Hematopoietic multipotent progenitor cell treated with erythropoietin and hydrocortisone succinate and interleukin-3 and kit ligand, for 6 days (in vitro differentiated cells): ENCODE measurements at regions not wholly inside any gene's neighbourhood (a gene's known extent, or its start where the extent isn't known, plus 50 kb on each side); places are given as distances from the start of the nearest gene placed in this dataset.

Source experiments
- DNase-seq: peaks from one replicate; pipeline ENCODE4 v3.0.0-alpha.2; 2015

DNA sequence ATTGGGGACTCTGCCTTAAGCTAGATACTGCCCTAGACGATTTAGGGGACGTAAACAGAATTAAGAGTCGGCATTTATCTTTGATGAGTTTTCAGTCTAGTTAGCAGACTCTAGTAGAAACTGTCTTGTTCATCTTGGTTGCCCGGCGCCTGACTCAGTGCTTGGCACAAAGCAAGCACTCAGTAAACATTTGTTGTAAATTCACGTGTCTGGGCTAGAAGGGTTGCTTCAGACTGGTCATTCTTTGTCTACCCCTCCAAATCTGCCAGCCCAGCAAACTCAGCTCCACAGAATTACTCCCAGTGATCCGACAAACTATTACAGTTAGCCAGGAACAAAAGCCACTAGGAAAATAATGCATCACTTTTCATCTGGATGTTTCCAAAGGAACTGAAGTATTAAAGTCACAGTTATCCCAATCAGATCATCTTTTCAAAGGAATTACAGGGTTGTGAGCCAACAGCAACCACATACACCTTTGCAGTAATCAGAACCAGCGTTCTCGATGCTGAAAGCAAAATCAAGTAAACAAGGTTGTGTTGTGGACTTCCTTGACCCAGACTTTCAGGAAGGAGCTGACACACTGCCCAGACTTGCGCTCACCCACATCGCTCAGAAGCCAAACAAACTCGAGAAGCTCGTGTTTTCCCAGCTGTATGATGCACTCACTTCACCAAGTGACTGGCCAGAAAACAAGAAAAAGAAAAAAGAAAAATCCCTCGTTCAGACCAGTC, 66.5 kb upstream of the GADD45A start:
- DNase-seq = no peak

GRCh38 chr1:67619080-67619479, 65.9 kb upstream of the GADD45A start:
- no peak for DNase-seq

GRCh38 chr1:67623906-67624305, 61.1 kb upstream of the GADD45A start:
- DNase-seq = no peak

- no peak for DNase-seq
These were observed 60.3 kb upstream of the GADD45A start for GRCh38 chr1:67624680-67625079.

DNA sequence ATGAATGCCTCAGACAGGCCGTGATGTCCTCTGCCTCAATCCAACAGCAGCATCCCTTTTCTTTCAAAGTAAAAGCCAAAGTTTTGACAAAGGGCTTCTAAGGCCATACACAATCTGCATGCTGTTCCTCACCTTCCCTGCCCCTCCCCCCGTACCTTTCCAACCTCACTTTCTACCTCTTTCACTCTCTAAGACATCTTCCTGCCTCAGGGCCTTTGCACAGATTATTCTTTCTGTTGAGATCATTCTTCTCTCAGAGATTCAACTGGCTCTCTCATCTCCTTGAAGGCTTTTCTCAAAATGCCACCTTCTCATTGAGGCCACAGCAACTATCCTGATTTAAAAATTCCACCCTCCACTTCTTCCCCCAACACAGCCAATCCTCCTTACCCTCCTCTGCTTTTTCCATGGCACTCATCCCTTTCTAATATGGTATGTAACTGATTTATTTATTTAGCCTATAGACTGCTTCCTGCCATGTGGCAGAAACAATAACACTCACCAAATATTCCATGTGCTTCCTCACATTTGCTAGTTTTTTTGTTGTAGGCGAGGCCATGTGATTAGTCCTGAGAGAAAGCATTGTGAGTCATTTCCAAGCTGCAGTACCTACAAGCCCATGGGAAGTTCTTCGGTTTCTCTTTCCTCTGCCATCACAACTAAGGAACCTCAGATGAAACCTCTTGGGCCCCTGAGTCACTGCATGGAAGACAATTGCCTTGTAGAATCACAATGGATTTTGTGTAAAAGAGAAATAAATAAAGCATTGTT, 58.7 kb upstream of the GADD45A start:
- no peak for DNase-seq

- DNase-seq = no peak
These were observed 58.2 kb upstream of the GADD45A start for GRCh38 chr1:67626861-67627235.

DNA sequence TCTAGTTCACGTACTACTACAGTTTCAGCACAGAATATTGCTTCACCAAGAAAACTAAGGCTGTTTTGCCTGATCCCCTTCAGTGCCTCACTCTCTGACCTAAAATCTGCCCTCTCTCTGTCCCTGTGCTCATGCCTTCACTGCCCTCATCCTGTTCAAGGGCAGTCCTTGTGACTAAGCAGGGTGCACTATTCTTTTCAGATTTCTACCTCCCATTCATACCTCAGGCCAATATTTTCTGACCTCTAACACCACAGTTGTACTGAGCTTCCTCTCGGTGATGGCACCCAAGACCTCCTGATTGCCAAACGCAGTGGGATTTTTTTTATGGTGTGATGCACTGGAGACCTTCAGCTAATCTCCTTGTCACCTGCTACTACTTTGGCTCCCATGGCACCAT, 57.7 kb upstream of the GADD45A start:
- no peak for DNase-seq

- DNase-seq = no peak
These were observed 57.1 kb upstream of the GADD45A start for GRCh38 chr1:67627906-67628305.

- DNase-seq = no peak
These were observed 55.5 kb upstream of the GADD45A start for GRCh38 chr1:67629370-67630075.

- no peak for DNase-seq
These were observed 54.5 kb upstream of the GADD45A start for GRCh38 chr1:67630438-67631045.

DNA sequence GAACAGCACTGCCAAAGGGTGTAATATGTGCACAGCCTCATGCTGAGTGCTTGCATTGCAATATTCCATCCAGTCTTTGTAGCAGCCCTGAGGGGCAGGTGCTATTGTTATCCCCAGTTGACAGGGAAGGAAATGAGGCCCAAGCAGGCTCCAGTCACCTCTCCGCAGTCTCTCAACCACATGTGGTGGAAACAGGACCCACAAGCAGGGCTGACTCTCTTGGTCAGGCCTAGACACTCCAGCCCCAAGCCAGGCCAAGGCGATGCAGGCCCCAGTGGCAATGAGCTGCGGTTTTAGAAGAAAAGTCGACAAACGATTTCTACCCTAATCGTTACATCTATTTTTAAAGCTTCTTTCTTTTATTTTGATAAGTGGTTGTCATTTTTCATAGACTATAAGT, 52.6 kb upstream of the GADD45A start:
- DNase-seq = no peak

DNA sequence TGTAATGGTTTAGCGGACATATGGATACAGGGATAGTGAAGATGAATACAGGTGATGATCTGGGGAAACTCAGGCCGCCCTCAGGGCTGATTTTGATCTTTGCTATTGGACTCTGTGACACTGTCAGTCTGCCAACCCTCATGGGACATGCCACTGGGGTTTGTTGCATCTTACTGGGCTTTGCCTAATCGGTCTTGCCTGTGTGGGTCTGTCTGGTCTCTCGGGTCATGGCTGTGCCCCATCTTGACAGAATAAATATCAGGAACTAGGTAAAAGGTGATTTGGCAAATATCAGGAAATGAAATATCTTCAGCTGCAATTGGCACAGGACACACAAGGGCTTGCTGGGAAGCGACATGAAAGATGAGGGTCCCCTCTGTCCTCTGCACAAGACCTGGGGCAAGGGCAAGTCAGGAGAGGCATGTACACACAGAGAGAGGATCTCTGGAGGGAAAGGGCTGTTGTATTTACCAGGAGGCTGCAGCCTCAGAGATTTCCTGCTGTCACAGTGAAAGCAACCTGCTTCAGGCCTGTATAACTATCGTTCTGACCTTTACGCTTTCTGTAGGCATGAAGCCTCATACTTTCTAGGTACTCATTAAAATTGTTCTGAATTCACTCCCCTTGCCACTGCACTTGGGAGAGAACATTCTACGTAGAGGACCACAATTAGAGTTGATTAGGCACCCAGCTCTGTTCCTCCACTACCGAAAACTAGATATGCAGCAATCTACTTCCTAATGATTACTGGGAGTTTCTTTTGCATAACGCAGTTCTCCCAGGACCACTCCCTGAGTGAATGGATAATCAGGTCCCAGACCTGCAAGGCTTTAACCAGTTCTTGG, 52.0 kb upstream of the GADD45A start:
- no peak for DNase-seq

GRCh38 chr1:67634396-67634935, 50.5 kb upstream of the GADD45A start:
- DNase-seq = no peak

DNA sequence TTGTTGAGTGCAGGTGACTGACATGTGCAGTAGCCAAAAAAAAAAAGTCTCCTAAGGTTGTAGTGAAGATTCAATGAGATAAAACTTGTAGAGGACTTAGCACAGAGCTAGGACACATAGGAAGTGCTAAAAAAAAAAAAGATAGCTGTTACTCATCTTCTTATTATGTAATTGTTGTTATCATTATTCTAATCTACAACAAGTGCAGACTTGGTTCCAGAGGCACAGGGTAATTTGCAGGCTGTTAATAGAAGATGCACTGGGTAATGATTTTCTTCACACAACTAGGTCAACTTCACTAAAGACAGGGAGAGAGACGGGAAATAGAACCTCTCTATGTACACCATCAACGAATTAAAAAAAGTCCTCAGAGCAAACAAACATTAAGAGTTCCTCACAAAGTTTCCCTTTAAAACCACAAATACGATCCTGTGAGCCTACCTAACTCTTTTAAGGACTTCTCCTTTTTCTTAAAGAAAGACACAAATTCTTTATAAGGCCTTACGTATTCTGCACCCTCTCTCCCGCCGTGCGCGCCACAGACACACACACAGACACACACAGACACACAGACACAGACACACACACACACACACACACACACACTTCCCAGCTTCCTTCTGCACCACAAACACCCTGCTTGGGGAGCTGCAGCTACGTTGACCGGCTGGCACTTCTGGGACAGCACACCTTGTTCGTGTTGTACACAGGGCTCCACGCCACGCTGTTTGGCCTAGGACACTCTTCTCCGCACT, 49.8 kb upstream of the GADD45A start:
- DNase-seq = peak; percentile 43
